ENCODE measurements at regions not wholly inside any gene's neighbourhood (a gene's known extent, or its start where the extent isn't known, plus 50 kb on each side); places are given as distances from the start of the nearest gene placed in this dataset.

DNA sequence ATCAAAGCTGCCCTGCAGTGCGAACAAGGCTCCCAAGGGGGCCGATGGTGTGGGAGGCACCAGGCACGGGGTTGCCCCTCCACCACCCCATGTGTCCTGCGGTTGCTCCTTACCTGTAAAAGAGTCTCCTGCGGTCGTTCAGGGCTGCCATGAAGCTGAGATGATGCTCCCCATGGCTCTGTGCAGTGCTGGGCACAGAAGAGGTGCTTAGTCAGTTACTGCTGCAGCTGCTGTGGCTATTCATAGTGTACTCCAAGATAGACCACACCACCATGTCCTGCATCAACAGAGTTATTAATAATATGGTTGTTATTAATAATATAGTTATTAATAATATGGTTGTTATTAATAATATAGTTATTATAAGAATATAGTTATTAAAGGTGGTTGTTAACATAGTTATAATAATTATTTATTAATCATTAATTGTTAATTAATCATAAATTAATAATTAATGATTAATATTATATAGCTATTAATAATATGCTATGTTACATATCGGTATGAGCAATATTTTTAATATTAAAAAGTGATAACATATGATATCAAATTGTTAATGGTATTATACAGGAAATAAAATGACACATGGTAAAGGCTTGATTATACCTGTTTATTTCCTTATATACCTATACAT lies 97.0 kb upstream of the PFKP start:
- no peak for DNase-seq (ENCODE audit: low read depth)
- no peak overlapping the region for H3K4me3 ChIP-seq (ENCODE audit: low read depth, low read length)
- TF ChIP-seq, protein P1, sequence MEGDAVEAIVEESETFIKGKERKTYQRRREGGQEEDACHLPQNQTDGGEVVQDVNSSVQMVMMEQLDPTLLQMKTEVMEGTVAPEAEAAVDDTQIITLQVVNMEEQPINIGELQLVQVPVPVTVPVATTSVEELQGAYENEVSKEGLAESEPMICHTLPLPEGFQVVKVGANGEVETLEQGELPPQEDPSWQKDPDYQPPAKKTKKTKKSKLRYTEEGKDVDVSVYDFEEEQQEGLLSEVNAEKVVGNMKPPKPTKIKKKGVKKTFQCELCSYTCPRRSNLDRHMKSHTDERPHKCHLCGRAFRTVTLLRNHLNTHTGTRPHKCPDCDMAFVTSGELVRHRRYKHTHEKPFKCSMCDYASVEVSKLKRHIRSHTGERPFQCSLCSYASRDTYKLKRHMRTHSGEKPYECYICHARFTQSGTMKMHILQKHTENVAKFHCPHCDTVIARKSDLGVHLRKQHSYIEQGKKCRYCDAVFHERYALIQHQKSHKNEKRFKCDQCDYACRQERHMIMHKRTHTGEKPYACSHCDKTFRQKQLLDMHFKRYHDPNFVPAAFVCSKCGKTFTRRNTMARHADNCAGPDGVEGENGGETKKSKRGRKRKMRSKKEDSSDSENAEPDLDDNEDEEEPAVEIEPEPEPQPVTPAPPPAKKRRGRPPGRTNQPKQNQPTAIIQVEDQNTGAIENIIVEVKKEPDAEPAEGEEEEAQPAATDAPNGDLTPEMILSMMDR (IDR thresholded peaks at IDR 0.05; ENCODE audit: insufficient read depth, low read length) = no peak

- TF ChIP-seq, protein P1 (IDR thresholded peaks at IDR 0.05; ENCODE audit: insufficient read depth, low read length) = no peak
- no peak for DNase-seq (ENCODE audit: low read depth)
- H3K4me3 ChIP-seq (ENCODE audit: low read depth, low read length) = no peak overlapping the region
Measured at GRCh38 chr10:2968401-2969058, 98.8 kb upstream of the PFKP start.

- no peak for DNase-seq (ENCODE audit: low read depth)
- TF ChIP-seq, protein P1 (IDR thresholded peaks at IDR 0.05; ENCODE audit: insufficient read depth, low read length) = no peak
- no peak overlapping the region for H3K4me3 ChIP-seq (ENCODE audit: low read depth, low read length)
Measured at GRCh38 chr10:2966134-2966533, 101.2 kb upstream of the PFKP start.

GRCh38 chr10:2964632-2965296 lies 102.6 kb upstream of the PFKP start:
- no peak for DNase-seq (ENCODE audit: low read depth)
- TF ChIP-seq, protein P1 (IDR thresholded peaks at IDR 0.05; ENCODE audit: insufficient read depth, low read length) = no peak
- no peak overlapping the region for H3K4me3 ChIP-seq (ENCODE audit: low read depth, low read length)

DNA sequence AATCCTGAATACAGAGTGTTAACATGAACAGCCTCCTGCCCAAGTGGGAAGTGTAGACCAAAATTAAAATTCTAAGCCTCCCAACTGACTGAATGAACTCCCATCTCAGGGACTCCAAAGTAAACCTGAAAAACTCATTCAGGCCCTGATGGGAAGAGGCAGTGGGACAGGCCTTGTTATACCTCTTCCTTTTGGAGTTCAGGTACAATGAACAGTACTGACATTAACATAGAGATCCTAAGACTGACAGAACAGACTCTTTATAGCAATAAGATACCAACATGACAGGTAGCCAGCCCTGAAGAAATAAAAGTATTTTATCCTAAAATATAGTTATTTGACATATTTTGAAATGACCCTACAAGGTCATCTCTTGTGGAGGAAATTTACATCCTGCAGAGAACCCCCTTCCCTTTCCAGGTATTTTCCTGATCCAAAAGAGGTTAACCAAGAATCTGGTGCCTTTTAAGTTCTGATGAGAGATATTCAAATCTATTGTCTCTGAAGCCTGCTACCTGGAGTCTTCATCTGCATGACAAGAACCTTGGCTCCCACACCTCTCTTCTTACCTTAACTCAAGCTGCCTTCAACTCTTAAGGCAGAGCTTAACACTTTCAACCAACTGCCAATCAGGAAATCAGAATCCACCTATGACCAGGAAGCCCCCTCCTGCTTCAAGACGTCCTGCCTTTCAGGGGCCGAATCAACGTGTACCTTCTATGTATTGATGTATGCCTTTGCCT lies 103.3 kb upstream of the PFKP start:
- DNase-seq (ENCODE audit: low read depth) = no peak

GRCh38 chr10:2962194-2962593 lies 105.2 kb upstream of the PFKP start:
- no peak for DNase-seq (ENCODE audit: low read depth)
- no peak overlapping the region for H3K4me3 ChIP-seq (ENCODE audit: low read depth, low read length)
- TF ChIP-seq, protein P1 (IDR thresholded peaks at IDR 0.05; ENCODE audit: insufficient read depth, low read length) = no peak

More for the DNA sequence above, 103.3 kb upstream of the PFKP start:
- TF ChIP-seq, protein P1 (IDR thresholded peaks at IDR 0.05; ENCODE audit: insufficient read depth, low read length) = no peak
- no peak overlapping the region for H3K4me3 ChIP-seq (ENCODE audit: low read depth, low read length)
